Astrocyte (in vitro differentiated cells and primary cell): ENCODE measurements at regions not wholly inside any gene's neighbourhood (a gene's known extent, or its start where the extent isn't known, plus 50 kb on each side); places are given as distances from the start of the nearest gene placed in this dataset.

ENCODE experiments used
- EZH2 ChIP-seq: IDR thresholded peaks from 2 replicates; pipeline ENCODE4 v1.6.1; 2012; ENCODE audit warnings: mild to moderate bottlenecking, low read length, inconsistent platforms; ENCODE audit not compliant: insufficient read depth
- TF ChIP-seq, protein P1 (sequence below): IDR thresholded peaks from 2 replicates; pipeline ENCODE4 v1.5.1; 2011; ENCODE audit warnings: low read depth, mild to moderate bottlenecking, inconsistent platforms, low read length, moderate library complexity; ENCODE audit not compliant: insufficient read depth

DNA sequence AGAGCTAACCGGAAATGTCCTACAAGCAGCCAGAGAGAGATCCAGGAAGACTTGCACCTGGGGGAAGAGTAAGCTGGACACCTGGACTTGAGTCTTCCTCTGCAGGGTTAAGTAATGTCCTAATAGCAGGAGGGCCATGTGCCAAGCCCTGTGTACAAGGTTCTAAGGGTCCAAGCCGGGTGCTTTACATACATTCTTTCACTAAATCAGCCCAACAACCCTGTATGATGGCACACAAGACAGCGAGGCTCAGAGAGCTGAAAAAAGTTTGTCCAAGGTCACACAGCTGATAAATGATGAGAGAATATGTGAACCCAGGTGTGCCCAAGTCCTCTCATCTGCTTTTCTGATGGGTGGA lies 215.1 kb upstream of the CDYL start:
- TF ChIP-seq, protein P1, sequence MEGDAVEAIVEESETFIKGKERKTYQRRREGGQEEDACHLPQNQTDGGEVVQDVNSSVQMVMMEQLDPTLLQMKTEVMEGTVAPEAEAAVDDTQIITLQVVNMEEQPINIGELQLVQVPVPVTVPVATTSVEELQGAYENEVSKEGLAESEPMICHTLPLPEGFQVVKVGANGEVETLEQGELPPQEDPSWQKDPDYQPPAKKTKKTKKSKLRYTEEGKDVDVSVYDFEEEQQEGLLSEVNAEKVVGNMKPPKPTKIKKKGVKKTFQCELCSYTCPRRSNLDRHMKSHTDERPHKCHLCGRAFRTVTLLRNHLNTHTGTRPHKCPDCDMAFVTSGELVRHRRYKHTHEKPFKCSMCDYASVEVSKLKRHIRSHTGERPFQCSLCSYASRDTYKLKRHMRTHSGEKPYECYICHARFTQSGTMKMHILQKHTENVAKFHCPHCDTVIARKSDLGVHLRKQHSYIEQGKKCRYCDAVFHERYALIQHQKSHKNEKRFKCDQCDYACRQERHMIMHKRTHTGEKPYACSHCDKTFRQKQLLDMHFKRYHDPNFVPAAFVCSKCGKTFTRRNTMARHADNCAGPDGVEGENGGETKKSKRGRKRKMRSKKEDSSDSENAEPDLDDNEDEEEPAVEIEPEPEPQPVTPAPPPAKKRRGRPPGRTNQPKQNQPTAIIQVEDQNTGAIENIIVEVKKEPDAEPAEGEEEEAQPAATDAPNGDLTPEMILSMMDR, result no peak
- no peak for TF ChIP-seq EZH2
